CD4-positive, alpha-beta T cell treated with Interleukin-4 for 4 hours (primary cell): ENCODE measurements at regions not wholly inside any gene's neighbourhood (a gene's known extent, or its start where the extent isn't known, plus 50 kb on each side); places are given as distances from the start of the nearest gene placed in this dataset.

Experiments used
- DNase-seq: peaks from one replicate; pipeline ENCODE4 v3.0.0-alpha.2; 2020

DNA sequence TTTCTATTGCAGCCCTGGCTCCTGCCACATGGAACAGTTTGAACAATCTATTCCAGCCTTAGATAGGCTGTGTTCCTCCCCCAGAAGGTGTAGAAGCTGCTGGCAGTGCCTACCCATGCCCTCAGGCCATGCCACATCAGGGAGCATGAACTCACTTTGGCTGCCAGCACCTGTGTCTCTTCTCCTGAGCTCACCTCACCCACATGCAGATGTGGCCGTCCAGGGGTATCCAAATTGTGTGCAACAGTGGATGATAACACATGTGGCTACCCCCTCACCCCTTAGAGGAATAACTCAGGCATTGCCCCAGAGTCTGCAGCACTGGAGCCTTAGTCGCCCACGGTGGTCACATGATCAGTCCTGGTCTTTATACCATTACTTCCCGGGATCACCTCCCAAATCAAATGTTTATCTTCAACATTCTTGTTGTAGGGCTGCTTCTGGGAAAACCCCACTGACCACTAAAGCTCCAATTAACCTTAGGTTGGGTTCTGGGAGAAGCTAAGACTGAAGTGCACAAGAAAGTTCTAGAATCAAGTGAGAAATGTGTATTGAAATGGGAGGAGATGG is 110.4 kb downstream of the BANF2 start:
- no peak for DNase-seq

DNA sequence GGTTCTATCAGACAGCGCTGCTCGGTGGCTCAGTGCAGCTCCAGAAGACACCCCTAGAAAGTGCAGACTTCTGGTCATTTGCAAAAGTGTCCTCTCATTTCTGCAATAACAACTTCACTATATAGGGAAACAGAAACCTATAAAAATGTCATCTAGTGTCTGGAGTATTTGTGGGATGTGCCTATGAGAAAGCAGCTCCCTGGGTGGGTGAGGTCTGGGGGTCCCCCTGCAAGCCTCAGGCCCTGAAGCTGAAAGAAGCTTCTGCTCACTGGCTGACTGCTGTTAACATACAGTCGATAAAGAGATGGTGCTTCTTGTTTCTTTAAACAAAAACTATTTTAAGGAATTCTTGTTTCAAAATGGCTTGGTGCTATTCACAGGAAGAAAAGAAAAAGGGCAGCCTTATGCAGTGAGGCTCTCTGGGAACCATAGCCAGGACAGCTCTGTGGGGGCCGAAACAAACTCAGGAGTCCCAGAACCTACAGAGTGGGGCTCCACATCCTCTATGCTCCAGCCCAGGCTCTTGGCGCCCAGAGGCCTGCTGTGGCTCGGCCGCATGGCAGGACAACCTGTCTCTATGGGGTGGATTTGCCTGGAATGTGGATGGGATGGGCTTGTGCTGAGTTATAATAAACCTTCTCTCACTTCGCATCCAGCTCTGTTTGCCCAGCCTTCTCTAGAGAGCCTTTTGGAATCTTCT is 109.7 kb downstream of the BANF2 start:
- DNase-seq: no peak

DNA sequence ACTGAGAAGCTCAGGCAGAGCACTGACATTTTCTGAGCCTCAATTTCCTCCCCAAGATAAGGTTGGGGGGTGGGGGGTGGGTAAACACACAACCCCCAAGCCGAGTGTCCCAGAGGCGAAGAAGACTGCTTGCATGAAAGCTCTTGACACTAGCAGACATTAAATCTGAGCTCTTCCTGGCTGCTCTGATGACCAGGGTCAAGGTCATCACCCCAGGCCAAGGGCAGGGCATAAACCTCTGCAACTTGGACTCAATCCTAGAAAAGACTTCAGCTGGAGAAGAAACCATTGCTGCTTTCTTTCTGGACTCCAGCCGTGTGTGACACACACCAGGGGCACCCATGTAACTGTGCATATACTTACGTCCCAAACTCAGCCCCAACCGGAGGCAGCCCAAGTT is 109.0 kb downstream of the BANF2 start:
- no peak for DNase-seq

DNA sequence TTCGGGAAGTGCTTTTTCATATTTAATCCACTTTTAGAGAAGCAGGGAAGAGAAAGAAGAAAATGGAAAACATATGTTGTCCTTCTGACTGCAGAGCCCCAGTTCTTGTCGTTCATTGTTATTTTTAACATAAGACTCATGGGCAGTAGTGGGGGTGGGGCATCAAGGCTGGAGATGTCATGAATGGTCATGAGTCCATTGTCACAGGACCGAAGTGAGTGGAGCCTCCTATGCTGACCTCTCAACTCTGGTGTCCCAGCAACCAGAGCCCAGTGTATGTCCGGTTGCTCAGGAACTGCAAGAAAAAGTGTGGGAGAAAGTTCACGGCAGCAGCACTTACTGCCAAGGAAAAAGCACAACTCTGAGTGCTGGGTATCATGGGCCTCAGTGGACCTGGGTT is 108.6 kb downstream of the BANF2 start:
- DNase-seq: no peak

DNA sequence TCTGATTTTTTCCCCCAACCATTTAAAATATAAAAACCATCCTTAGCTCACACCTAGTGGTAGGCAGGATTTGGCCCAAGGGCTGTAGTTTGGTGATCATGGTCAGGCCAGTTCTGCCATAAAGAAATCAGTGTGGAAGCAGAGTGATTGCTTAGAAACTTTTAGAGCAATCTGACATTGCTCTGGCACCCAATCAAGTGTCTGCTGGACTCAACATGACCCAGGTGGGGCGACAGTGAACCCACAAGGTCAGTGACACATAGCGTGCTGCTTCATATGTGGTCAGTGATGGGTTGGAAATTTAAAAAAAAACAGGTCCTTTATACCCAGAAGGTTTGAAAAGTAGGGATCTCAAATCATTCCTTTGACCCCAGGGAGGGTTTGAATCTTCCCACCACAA is 107.9 kb downstream of the BANF2 start:
- no peak for DNase-seq

DNA sequence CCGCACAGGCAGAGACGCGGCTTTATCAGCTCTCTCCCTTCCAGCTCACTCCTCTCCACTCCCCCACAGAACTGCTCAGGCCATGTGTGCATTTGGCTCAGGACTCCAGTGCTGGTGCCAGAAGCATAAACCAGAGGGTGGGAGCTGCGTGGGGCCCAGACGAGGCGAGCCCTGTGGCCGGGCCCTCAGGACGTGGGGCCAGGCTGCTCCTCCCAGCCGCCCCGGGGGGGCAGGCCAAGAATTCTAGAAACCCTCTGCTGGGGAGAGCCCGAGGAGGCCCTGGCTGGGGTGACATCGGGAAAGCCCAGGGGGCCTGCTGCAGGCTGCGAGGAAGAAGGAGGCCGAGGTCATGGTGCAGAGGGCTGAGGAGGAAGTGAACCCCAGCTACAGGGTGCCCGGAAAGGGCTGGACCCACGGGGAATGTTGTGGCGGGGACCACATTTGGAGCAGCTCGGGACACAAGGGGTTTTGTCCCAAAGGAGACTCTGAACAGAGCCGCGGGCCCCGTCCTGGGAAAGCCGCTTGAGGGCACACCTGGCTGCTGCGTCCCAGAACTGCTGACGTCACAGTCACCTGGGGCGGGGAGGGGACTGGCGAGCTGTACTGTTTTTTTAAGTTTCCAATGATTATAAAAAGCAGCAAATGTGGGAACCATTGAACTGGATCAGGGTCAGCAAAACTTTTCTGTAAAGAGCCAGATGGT is 107.1 kb downstream of the BANF2 start:
- no peak for DNase-seq

DNA sequence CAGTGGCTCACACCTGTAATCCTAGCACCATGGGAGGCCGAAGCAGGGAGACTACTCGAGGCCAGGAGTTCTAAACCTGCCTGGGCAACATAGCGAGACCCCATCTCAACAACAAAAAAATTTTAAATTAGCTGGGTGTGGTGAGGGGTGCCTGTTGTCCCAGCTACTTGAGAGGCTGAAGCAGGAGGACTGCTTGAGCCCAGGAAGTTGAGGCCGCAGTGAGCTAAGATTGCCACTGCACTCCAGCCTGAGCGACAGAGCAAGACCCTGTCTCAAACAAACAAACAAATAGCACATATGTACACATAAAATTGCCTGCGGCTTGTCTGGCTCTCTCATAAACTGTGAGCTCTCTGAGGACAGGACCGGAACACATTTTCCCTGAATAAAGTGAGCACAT is 106.3 kb downstream of the BANF2 start:
- DNase-seq: no peak

DNA sequence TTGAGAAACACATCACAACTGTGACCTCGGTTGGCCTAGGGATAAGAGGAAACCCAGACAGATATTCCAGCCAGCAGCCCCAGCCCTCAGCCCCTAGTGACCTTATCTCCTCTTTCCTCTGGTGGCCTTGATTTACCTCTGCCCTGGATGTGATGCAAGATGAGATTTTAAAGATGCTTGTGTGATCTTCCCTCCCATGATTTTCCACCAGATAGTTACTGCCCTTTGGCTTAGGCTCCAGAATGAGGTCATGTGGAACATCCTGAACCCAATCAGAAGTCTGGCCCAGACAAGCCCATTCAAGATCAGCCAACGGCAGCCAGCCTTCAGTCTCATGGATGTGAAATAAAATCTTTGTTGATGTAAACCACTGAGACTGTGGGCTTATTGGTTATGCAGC is 104.0 kb downstream of the BANF2 start:
- DNase-seq: no peak

DNA sequence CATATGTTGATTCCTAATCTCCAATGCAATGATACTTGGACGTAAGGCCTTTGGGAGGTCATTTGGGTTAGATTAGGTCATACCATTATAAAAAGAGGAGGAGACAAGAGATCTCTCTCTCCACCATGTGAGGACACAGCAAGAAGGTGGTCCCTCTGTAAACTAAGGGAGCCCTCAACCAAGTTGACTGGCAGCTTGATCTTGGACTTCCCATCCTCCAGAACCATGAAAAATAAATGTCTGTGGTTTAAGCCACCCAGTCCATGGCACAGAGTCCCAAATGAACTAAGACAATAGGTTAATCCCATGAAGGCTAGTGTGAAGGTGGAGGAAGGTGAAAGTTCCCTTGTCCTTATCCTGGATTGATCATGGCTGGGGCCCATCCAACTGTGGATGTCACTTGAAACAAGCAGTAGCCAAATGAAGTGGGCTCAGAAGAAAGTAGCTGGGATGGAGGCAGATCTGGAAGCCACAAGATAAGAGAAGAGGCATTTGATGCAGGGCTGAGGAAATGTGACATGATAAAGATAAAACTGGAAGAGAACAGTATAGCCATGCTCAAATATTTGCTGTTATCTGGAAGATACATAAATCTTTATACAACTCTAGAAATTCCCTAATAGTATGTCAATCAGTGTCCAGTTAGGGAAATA is 99.9 kb downstream of the BANF2 start:
- DNase-seq: no peak

DNA sequence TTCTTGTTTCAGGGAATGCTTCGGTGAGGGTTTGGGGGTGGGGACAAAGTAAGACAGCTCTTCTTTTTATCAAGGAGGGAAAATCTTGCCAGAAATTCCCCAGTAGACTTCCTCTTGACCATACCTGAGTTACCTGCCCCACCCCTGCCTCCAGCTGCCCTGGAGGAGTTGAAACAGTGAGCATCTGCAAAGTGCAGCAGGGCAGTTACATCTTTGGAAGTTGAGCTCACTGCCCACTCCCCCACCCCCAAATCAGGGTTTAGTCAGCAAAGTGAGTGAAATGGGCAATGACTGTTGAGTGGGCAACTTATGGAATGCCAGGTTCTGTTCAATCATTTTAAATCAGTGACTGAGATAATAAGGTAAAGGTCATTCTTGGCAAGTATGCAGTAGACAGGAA is 98.8 kb downstream of the BANF2 start:
- no peak for DNase-seq

DNA sequence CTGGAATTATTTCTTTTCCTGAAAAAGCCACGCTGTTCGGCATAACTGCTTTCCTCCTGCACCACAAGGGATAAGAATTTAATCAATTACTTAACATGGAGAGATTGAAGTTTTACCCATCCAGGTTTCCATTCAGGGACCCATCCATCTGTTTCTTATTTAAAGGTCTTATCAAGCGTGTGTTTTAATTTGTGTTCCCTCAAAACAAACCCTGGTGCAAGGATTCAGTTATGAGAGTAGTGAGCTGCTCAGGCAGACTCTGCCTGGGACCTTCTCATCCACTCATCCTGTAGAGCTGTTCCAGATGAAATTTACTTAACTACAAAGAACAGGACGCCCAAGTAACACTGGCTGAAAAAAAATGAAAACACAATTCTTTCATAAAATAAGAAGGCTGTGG is 97.8 kb downstream of the BANF2 start:
- DNase-seq: no peak

DNA sequence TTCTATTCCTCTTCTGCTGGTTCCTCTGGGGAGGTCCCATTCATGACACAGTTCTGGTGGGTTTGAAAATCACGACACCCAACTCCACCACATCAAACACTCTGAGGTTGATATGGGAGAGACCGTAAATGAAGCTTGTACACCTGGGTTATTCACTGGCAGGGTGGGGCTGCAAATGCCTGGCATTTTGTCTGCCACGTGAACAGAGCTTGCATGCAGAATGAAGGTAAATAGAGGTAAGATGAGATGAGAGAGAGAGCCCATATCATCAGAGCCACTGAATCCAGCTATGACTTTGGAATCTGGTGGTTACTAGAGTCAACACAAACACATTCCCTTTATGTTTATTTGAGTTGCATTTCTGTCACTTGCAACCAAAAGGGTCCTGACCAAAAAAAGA is 97.4 kb downstream of the BANF2 start:
- no peak for DNase-seq

DNA sequence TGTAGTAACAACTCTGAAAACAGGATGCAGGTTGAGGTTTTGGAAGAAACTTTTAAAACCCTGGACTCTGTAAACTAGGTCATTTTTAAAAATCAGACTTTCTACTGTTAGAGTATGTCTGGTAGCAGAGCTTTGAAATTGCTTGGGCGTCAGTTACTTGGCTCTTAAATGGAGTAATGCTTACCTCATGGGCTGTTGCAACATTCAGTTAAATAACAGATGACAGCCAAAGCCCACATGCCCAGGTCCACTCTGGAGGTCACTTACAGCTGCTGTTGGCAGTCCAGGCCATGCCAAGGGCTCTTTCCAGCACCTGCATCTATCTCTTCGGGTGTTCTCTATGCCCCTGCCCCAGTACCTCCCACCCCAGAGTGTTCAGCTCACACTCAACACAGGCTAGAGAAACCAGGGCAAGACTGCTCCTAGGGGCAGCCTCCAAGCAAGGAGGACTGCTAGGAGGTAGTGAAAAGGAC is 96.4 kb downstream of the BANF2 start:
- DNase-seq: no peak

DNA sequence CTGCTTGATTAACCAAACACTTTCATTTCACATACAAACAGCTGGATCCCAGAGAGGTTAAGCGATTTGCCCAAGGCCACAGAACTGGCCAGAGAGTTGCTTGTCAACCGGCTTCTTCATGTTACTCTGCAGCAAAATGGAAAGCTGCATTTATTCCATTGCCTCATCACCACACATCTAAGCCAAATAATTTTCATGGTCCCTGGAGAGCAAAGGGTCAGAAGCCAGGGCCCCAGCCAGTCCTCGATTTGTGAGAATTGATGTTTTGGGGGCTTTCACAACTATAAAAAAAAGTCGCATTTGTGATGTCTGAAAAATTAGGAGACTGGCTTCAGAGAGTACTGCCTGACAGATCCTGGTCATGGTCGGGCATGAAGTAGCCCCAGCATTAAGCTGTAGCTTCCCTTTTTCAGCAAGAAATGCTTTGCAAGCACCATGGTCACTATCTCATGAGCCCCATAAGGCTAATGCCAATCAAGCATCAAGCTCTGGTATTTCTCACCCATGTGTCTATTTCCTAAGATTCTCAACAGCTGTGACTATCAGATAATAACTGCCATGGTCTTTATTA is 95.8 kb downstream of the BANF2 start:
- no peak for DNase-seq

DNA sequence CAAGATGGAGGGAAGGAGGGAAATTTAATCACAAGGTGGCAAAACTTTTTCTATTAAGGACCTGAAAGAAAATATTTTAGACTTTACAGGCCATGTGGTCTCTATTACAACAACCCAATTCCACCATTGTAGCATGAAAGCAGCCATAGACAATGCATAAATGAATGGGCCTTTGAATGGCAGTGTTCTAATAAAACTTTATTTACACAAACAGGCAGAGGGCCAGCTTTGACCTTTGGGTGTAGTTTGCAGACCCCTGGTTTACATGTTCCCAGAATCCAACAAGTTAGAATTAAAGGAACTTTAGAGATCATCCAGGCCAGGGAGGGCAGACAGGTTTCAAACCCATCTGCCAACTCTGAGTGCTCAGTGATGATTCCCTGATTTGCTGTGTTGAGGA is 95.2 kb downstream of the BANF2 start:
- DNase-seq: no peak

DNA sequence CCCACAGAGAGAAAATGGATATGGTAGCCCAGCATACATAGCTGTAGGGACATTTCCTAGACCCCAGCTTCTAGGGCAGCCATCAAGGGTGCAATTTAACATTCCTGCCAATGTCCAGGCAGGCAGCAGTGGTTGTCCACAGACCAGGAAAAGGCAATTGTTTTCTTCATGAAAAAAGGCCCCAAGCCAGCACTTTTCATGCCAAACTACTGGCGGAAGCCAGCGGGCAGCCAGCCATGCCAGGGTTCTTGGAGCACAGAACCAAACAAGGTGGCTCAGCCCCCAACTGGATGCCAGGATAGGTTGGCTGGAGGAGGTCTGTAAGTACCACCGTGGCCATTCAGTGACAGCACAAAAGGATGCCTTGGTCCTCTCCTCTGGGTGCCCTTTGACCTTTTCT is 94.6 kb downstream of the BANF2 start:
- DNase-seq: no peak

DNA sequence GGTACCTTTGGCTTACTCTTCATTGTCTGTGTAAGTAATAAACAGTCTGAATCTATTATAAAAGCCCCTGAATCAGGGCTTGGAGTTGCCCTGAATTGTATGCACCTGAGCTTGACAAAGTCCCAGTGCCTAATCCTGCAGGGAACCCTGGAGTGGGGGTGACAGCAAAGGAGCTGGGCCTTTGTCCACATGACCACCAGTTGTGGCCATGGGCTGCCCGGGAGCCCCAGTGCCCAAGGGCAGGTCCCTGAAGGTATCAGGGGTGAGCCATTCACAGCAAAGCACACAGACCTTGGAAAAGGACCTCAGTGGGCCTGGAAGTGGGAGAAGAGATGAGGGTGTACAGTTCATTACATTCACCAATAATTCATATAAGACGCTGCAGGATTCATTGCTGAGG is 94.2 kb downstream of the BANF2 start:
- DNase-seq: no peak

DNA sequence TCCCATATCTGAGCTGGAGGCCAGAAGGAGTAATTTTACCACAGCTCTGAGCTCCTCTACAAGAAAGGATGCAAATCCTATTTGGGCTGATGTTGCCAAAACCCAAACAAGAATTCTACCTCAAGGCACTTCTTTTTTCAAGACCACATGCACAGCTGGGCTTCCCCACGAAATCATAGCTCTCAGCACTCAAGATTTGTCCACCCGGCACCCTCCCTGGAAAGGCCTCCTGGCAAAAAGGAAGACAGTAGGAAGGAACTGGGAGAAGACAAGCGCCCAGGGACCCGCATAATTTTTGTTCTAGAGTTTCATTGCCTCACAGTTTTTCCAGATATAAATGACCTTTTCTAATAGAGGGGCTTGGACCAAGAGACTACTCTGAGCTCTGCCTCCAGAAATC is 90.5 kb downstream of the BANF2 start:
- DNase-seq: no peak

DNA sequence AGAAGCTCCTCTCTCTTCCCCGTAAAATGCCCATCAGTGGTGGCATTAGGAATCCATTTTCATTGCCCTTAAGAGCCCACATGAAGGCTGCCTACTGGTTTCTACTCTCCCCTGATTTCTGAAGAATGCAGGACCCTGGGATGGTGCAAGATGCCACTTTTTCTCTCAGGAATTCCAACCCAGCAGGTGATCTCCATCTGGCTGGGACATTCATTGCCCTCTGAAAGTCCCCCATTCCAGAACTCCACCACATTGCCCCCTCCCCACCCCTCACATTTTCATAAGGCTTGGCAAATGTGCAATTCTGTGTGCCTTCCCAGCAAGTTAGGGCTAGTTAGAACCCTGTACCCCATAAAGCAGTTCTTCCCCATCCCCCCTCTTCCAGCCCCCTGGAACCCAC is 88.0 kb downstream of the BANF2 start:
- DNase-seq: no peak

DNA sequence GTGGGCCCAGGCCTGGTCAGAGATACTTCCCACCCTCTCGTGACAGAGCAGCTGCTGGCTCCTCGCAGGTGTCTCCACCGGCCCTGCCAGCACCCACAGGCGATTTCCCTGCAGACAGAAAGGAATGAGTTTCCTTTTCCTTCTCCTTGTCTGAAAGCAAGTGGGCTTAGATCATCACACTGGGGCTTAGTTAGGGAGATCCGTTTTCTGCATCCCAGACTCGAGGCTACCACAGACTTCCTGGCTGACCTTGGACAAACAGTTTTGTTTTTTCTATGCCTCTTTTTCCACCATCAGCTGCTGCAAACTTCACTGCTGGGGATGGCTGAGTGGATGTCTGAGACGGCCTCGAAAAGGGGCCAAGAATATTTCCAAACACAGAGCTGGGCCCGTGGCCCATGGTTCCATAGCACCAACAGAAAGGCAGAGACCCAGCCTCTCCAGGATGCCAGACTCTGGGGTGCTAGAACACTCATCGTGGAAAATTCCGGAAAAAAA is 86.5 kb downstream of the BANF2 start:
- DNase-seq: no peak
